CD4-positive, alpha-beta memory T cell (primary cell): ENCODE measurements at regions not wholly inside any gene's neighbourhood (a gene's known extent, or its start where the extent isn't known, plus 50 kb on each side); places are given as distances from the start of the nearest gene placed in this dataset.

Experiments used
- CTCF ChIA-PET: fragments of 350-600 bp; sonication (Branson Sonifier 250); formaldehyde crosslinking; loops from one replicate; lab custom pipeline; 2021; ENCODE audit warnings: inconsistent platforms; ENCODE audit not compliant: partially characterized antibody; lab: Charles Lee
- POLR2A ChIA-PET: fragments of 350-600 bp; sonication (Branson Sonifier 250); formaldehyde crosslinking; loops from one replicate; lab custom pipeline; 2021; ENCODE audit not compliant: partially characterized antibody; lab: Charles Lee
- DNase-seq, 5 donors: peaks; one replicate each; pipeline versions ENCODE4 v3.0.0 to v3.0.0-alpha.2; 2020 to 2022; ENCODE audit warnings: mixed read lengths in 1 of 5
- H3K27ac ChIP-seq: one replicate; pipeline ENCODE4 v1.7.0; 2013; ENCODE audit warnings: low read depth, low read length
- H3K27me3 ChIP-seq: 2 replicates; pipeline ENCODE4 v1.7.0; 2013; ENCODE audit warnings: mild to moderate bottlenecking, low read length, moderate library complexity; ENCODE audit not compliant: insufficient read depth
- H3K36me3 ChIP-seq: 2 replicates; pipeline ENCODE4 v1.7.0; 2013; ENCODE audit warnings: mild to moderate bottlenecking, low read length, moderate library complexity; ENCODE audit not compliant: insufficient read depth
- H3K4me1 ChIP-seq: 2 replicates; pipeline ENCODE4 v1.7.0; 2013; ENCODE audit warnings: mild to moderate bottlenecking, low read length, moderate library complexity; ENCODE audit not compliant: insufficient read depth
- H3K4me3 ChIP-seq, 2 donors: one replicate each; pipeline ENCODE4 v1.7.0; 2013; ENCODE audit warnings: low read length in 2 of 2, mild to moderate bottlenecking in 1 of 2
- H3K9me3 ChIP-seq, 2 donors: one replicate each; pipeline ENCODE4 v1.7.0; 2013; ENCODE audit warnings: low read length in 2 of 2, control low read depth in 1 of 2; ENCODE audit not compliant: control insufficient read depth in 1 of 2
- H3K27ac Mint-ChIP-seq, 7 donors: one replicate each; pipeline ENCODE4 v1.8.0; 2020 to 2021; ENCODE audit warnings: mixed read lengths in 7 of 7, mild to moderate bottlenecking in 6 of 7, inconsistent platforms in 3 of 7, moderate library complexity in 3 of 7
- H3K27me3 Mint-ChIP-seq, 2 donors: one replicate each; pipeline ENCODE4 v1.8.0; 2020 to 2021; ENCODE audit warnings: mixed read lengths in 2 of 2
- H3K36me3 Mint-ChIP-seq, 2 donors: one replicate each; pipeline ENCODE4 v1.8.0; 2020 to 2021; ENCODE audit warnings: mixed read lengths in 2 of 2, inconsistent platforms in 1 of 2, mild to moderate bottlenecking in 1 of 2
- H3K4me1 Mint-ChIP-seq, 4 donors: one replicate each; pipeline ENCODE4 v1.8.0; 2020 to 2021; ENCODE audit warnings: mixed read lengths in 4 of 4, mild to moderate bottlenecking in 1 of 4
- H3K4me3 Mint-ChIP-seq, 8 donors: one replicate each; pipeline ENCODE4 v1.8.0; 2020 to 2021; ENCODE audit warnings: mixed read lengths in 8 of 8, mild to moderate bottlenecking in 7 of 8, moderate library complexity in 6 of 8, inconsistent platforms in 3 of 8
- H3K9me3 Mint-ChIP-seq, 8 donors: one replicate each; pipeline ENCODE4 v1.8.0; 2020 to 2021; ENCODE audit warnings: mixed read lengths in 8 of 8, mild to moderate bottlenecking in 5 of 8, inconsistent platforms in 3 of 8, moderate library complexity in 1 of 8
- intact Hi-C: fragments of 100-400 bp; cut with micrococcal nuclease; formaldehyde crosslinking; loops from one replicate; pipeline ENCODE4 v1.15.1; 2023

DNA sequence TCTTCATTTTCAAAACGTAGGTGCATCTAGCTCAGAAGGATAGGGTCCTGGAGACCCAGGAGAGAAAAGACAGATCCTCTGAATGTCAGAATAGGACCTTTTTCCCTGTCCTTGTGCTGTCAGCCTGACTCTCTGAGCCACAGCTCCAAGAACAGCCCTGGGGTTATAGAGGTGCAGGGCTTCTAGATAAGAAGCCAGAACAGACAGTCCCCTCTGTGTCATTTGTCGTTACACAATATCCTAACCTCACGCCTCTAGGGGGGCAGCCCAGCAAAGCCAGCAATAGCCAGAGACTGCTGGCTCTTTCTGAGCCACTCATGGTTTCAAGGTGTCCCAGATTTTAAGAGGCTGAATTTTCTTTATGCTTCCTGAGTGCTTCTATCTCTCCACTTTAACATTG, 153.2 kb upstream of the THBS1 start:
- Histone ChIP-seq H3K27ac (no peak overlapping the region), H3K4me1 (peaks cover 18% of the 10 kb centered on the region), H3K4me3 (no peak overlapping the region), H3K9me3 (no peaks in the 10 kb centered on the region), H3K27me3 (peaks cover 2% of the 10 kb centered on the region), H3K36me3 (no peaks in the 10 kb centered on the region)
- H3K4me3 Mint-ChIP-seq, result peak overlapping the region in 6 of 8 donors; percentile 18 to 86 (median 67)
- peaks cover 0 to 10% (median 0%) of the 10 kb centered on the region in 8 donors for H3K9me3 Mint-ChIP-seq
- ChIA-PET CTCF (no interaction called here), POLR2A (no interaction called here)
- intact Hi-C loops, result no loop called here
- H3K4me1 Mint-ChIP-seq, result peaks cover 16 to 34% (median 20%) of the 10 kb centered on the region in 4 donors
- H3K27me3 Mint-ChIP-seq, result peaks cover 8 to 18% of the 10 kb centered on the region in 2 donors
- H3K27ac Mint-ChIP-seq, result peak overlapping the region in 3 of 7 donors; percentile 24 to 68 (median 42)
- no peak for DNase-seq
- no peaks in the 10 kb centered on the region for H3K36me3 Mint-ChIP-seq

GRCh38 chr15:39429898-39430357, 151.0 kb upstream of the THBS1 start:
- H3K9me3 Mint-ChIP-seq, result peaks cover 0 to 10% (median 0%) of the 10 kb centered on the region in 8 donors
- no peaks in the 10 kb centered on the region for H3K36me3 ChIP-seq
- H3K4me3 ChIP-seq, result no peak overlapping the region
- intact Hi-C loops, result no loop called here
- no peak for DNase-seq
- POLR2A ChIA-PET, result no interaction called here
- H3K9me3 ChIP-seq, result no peaks in the 10 kb centered on the region
- no peak overlapping the region for H3K4me3 Mint-ChIP-seq
- no peak overlapping the region for H3K27ac ChIP-seq
- peaks cover 8 to 18% of the 10 kb centered on the region in 2 donors for H3K27me3 Mint-ChIP-seq
- H3K36me3 Mint-ChIP-seq, result no peaks in the 10 kb centered on the region
- peaks cover 8% of the 10 kb centered on the region for H3K27me3 ChIP-seq
- H3K27ac Mint-ChIP-seq, result no peak overlapping the region
- peaks cover 16 to 34% (median 20%) of the 10 kb centered on the region in 4 donors for H3K4me1 Mint-ChIP-seq
- CTCF ChIA-PET, result interaction anchor here (0.6 kb wide), 1 partner anchor 610 kb away, joined by 3 read pairs; no protein-coding TSS in a partner anchor
- peaks cover 18% of the 10 kb centered on the region for H3K4me1 ChIP-seq

GRCh38 chr15:39430389-39430788, 150.5 kb upstream of the THBS1 start:
- Histone ChIP-seq H3K27me3 (peaks cover 8% of the 10 kb centered on the region), H3K36me3 (no peaks in the 10 kb centered on the region), H3K4me3 (no peak overlapping the region), H3K27ac (no peak overlapping the region), H3K9me3 (no peaks in the 10 kb centered on the region), H3K4me1 (peaks cover 18% of the 10 kb centered on the region)
- H3K27me3 Mint-ChIP-seq, result peaks cover 8 to 18% of the 10 kb centered on the region in 2 donors
- DNase-seq, result no peak
- ChIA-PET CTCF (no interaction called here), POLR2A (no interaction called here)
- H3K4me3 Mint-ChIP-seq, result peak overlapping the region in 1 of 8 donors; percentile 7
- intact Hi-C loops, result no loop called here
- peaks cover 0 to 10% (median 0%) of the 10 kb centered on the region in 8 donors for H3K9me3 Mint-ChIP-seq
- no peaks in the 10 kb centered on the region for H3K36me3 Mint-ChIP-seq
- H3K4me1 Mint-ChIP-seq, result peaks cover 16 to 34% (median 20%) of the 10 kb centered on the region in 4 donors
- peak overlapping the region in 1 of 7 donors; percentile 48 for H3K27ac Mint-ChIP-seq

DNA sequence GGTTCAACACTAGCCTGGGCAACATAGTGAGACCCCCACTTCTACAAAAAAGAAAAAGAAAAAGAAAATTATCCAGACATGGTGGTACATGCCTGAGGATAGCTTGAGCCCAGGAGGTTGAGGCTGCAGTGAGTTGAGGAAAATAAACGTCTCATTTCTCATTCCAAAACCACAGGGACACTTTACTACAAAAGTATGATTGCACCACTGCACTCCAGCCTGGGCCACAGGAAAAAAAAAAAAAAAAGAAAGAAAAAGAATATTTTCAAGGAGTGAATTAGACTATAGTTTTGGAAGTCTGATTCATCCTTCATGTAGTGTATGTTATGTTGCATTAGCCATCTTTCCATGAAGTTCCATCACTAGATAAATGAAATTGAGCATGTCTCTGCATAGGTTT, 149.5 kb upstream of the THBS1 start:
- no peak overlapping the region for H3K4me3 Mint-ChIP-seq
- intact Hi-C loops, result no loop called here
- peaks cover 8 to 18% of the 10 kb centered on the region in 2 donors for H3K27me3 Mint-ChIP-seq
- H3K4me1 Mint-ChIP-seq, result peaks cover 16 to 34% (median 20%) of the 10 kb centered on the region in 4 donors
- ChIA-PET CTCF (no interaction called here), POLR2A (no interaction called here)
- Histone ChIP-seq H3K27me3 (peaks cover 8% of the 10 kb centered on the region), H3K36me3 (no peaks in the 10 kb centered on the region), H3K4me1 (peaks cover 17% of the 10 kb centered on the region), H3K9me3 (no peaks in the 10 kb centered on the region), H3K4me3 (no peak overlapping the region), H3K27ac (no peak overlapping the region)
- H3K27ac Mint-ChIP-seq, result no peak overlapping the region
- no peaks in the 10 kb centered on the region for H3K36me3 Mint-ChIP-seq
- peaks cover 0 to 10% (median 0%) of the 10 kb centered on the region in 8 donors for H3K9me3 Mint-ChIP-seq
- no peak for DNase-seq

DNA sequence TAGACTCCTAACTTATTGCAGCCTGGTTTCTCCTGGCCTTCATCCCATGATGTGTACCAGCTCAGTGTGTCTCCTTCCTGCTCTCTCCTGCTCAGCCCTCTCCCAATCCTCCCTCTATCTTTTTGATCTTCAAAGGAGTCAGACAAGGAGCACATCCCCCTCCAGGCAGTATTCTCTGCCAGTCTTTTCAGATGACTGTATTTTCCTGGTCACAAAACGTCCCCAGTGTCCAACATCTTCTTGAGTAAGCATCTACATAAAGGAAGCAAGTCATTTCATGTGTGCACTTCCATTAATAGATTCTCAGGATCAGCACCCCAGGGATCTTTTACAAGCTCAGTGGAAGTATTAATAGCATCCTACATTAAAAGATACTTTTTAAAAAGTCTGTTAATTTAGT, 148.9 kb upstream of the THBS1 start:
- Histone ChIP-seq H3K4me3 (no peak overlapping the region), H3K27ac (no peak overlapping the region), H3K27me3 (peaks cover 8% of the 10 kb centered on the region), H3K4me1 (peaks cover 11% of the 10 kb centered on the region), H3K9me3 (no peaks in the 10 kb centered on the region), H3K36me3 (no peaks in the 10 kb centered on the region)
- no peak for DNase-seq
- Mint-ChIP-seq H3K4me3 (no peak overlapping the region), H3K27ac (no peak overlapping the region), H3K4me1 (peaks cover 10 to 28% (median 15%) of the 10 kb centered on the region in 4 donors), H3K36me3 (no peaks in the 10 kb centered on the region), H3K9me3 (peaks cover 0 to 5% (median 0%) of the 10 kb centered on the region in 8 donors), H3K27me3 (peaks cover 8 to 25% of the 10 kb centered on the region in 2 donors)
- intact Hi-C loops, result no loop called here
- ChIA-PET CTCF (no interaction called here), POLR2A (no interaction called here)

GRCh38 chr15:39432912-39433348, 147.9 kb upstream of the THBS1 start:
- Histone ChIP-seq H3K9me3 (no peaks in the 10 kb centered on the region), H3K4me1 (peaks cover 2% of the 10 kb centered on the region), H3K27ac (no peak overlapping the region), H3K36me3 (no peaks in the 10 kb centered on the region), H3K4me3 (no peak overlapping the region), H3K27me3 (peaks cover 11% of the 10 kb centered on the region)
- CTCF ChIA-PET, result no interaction called here
- Mint-ChIP-seq H3K4me1 (peaks cover 2 to 19% (median 6%) of the 10 kb centered on the region in 4 donors), H3K4me3 (no peak overlapping the region), H3K36me3 (no peaks in the 10 kb centered on the region), H3K27me3 (peaks cover 8 to 33% of the 10 kb centered on the region in 2 donors), H3K27ac (no peak overlapping the region), H3K9me3 (peaks cover 0 to 3% (median 0%) of the 10 kb centered on the region in 8 donors)
- POLR2A ChIA-PET, result no interaction called here
- intact Hi-C loops, result no loop called here
- DNase-seq, result no peak

- no peak overlapping the region for H3K27ac ChIP-seq
- H3K27ac Mint-ChIP-seq, result peak overlapping the region in 1 of 7 donors; percentile 32
- H3K36me3 Mint-ChIP-seq, result no peaks in the 10 kb centered on the region
- H3K9me3 Mint-ChIP-seq, result peaks cover 0 to 3% (median 0%) of the 10 kb centered on the region in 8 donors
- H3K27me3 Mint-ChIP-seq, result peaks cover 8 to 37% of the 10 kb centered on the region in 2 donors
- no peaks in the 10 kb centered on the region for H3K9me3 ChIP-seq
- no peaks in the 10 kb centered on the region for H3K4me1 ChIP-seq
- H3K27me3 ChIP-seq, result peaks cover 11% of the 10 kb centered on the region
- POLR2A ChIA-PET, result no interaction called here
- CTCF ChIA-PET, result no interaction called here
- intact Hi-C loops, result no loop called here
- no peak overlapping the region for H3K4me3 Mint-ChIP-seq
- peaks cover 1 to 15% (median 3%) of the 10 kb centered on the region in 4 donors for H3K4me1 Mint-ChIP-seq
- no peaks in the 10 kb centered on the region for H3K36me3 ChIP-seq
- no peak for DNase-seq
- no peak overlapping the region for H3K4me3 ChIP-seq
Observed at GRCh38 chr15:39433376-39433775, 147.5 kb upstream of the THBS1 start.
